ENCODE measurements at regions not wholly inside any gene's neighbourhood (a gene's known extent, or its start where the extent isn't known, plus 50 kb on each side); places are given as distances from the start of the nearest gene placed in this dataset.

- H3K27me3 ChIP-seq, result peaks cover 14% of the 10 kb centered on the region
Measured at GRCh38 chr21:32974653-32975052, 51.1 kb upstream of the OLIG2 start.

GRCh38 chr21:32975811-32976431, 49.8 kb upstream of the OLIG2 start:
- Histone ChIP-seq H3K27ac (no peak overlapping the region), H3K9me3 (no peaks in the 10 kb centered on the region), H3K4me1 (ENCODE audit: control insufficient read depth in 1 of 2, insufficient read depth in 1 of 2, low read depth in 1 of 2, low read length in 1 of 2) (no peaks in the 10 kb centered on the region), H3K27me3 (peaks cover 27% of the 10 kb centered on the region), H3K36me3 (no peaks in the 10 kb centered on the region), H3K4me3 (ENCODE audit: low read depth in 1 of 2, low read length in 1 of 2) (no peak overlapping the region)
- TF ChIP-seq, protein P1, sequence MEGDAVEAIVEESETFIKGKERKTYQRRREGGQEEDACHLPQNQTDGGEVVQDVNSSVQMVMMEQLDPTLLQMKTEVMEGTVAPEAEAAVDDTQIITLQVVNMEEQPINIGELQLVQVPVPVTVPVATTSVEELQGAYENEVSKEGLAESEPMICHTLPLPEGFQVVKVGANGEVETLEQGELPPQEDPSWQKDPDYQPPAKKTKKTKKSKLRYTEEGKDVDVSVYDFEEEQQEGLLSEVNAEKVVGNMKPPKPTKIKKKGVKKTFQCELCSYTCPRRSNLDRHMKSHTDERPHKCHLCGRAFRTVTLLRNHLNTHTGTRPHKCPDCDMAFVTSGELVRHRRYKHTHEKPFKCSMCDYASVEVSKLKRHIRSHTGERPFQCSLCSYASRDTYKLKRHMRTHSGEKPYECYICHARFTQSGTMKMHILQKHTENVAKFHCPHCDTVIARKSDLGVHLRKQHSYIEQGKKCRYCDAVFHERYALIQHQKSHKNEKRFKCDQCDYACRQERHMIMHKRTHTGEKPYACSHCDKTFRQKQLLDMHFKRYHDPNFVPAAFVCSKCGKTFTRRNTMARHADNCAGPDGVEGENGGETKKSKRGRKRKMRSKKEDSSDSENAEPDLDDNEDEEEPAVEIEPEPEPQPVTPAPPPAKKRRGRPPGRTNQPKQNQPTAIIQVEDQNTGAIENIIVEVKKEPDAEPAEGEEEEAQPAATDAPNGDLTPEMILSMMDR (IDR thresholded peaks at IDR 0.05), result no peak

More at GRCh38 chr21:32974653-32975052, 51.1 kb upstream of the OLIG2 start:
- H3K9me3 ChIP-seq, result no peaks in the 10 kb centered on the region
- H3K4me3 ChIP-seq (ENCODE audit: low read depth in 1 of 2, low read length in 1 of 2), result no peak overlapping the region
- no peaks in the 10 kb centered on the region for H3K36me3 ChIP-seq
- no peaks in the 10 kb centered on the region for H3K4me1 ChIP-seq (ENCODE audit: control insufficient read depth in 1 of 2, insufficient read depth in 1 of 2, low read depth in 1 of 2, low read length in 1 of 2)
- TF ChIP-seq, protein P1 (IDR thresholded peaks at IDR 0.05), result no peak
- H3K27ac ChIP-seq, result no peak overlapping the region

Measured in neutrophil (primary cell).